Caco-2 (cell line): ENCODE measurements at regions not wholly inside any gene's neighbourhood (a gene's known extent, or its start where the extent isn't known, plus 50 kb on each side); places are given as distances from the start of the nearest gene placed in this dataset.

Experiments used
- BruUV-seq: library from RNA; stranded (reverse); fragments of 400-500 nt; replicated peaks from 2 replicates; lab custom pipeline; 2021; lab: Mats Ljungman, UMichigan
- CTCF ChIA-PET: fragments of 300-600 bp; sonication (Branson Sonifier 250); formaldehyde crosslinking; loops from one replicate; lab custom pipeline; 2022; ENCODE audit warnings: antibody characterized with exemption; lab: Charles Lee
- POLR2A ChIA-PET: fragments of 300-600 bp; sonication (Branson Sonifier 250); formaldehyde crosslinking; loops from one replicate; lab custom pipeline; 2022; ENCODE audit warnings: antibody characterized with exemption; lab: Charles Lee
- DNase-seq, 2 experiments: peaks; one replicate each; pipeline versions ENCODE4 v3.0.0 to v3.0.0-alpha.2; 2020 to 2022
- H3K27me3 ChIP-seq: replicated peaks from 2 replicates; pipeline ENCODE4 v1.6.0; 2011; ENCODE audit warnings: low read length; ENCODE audit not compliant: control insufficient read depth, insufficient read depth
- H3K36me3 ChIP-seq: 2 replicates; pipeline ENCODE4 v1.5.1; 2011; ENCODE audit warnings: low read length; ENCODE audit not compliant: control insufficient read depth, insufficient read depth
- H3K4me1 ChIP-seq: fragments of 250-450 bp; sonication (Bioruptor Pico); 2 replicates; pipeline ENCODE4 v1.5.1; 2020; ENCODE audit warnings: mild to moderate bottlenecking
- H3K4me3 ChIP-seq: 2 replicates; pipeline ENCODE4 v1.5.1; 2011; ENCODE audit warnings: low read depth, mild to moderate bottlenecking, control low read depth, low read length
- H3K9me3 ChIP-seq: fragments of 250-450 bp; sonication (Bioruptor Pico); 2 replicates; pipeline ENCODE4 v1.5.1; 2020; ENCODE audit warnings: mild to moderate bottlenecking, moderate library complexity
- H3K27ac Mint-ChIP-seq: one replicate; pipeline ENCODE4 v1.8.0; 2022; ENCODE audit warnings: mixed read lengths; ENCODE audit not compliant: unreplicated experiment
- H3K27me3 Mint-ChIP-seq: one replicate; pipeline ENCODE4 v1.8.0; 2022; ENCODE audit warnings: mixed read lengths; ENCODE audit not compliant: insufficient read depth, unreplicated experiment
- H3K36me3 Mint-ChIP-seq: one replicate; pipeline ENCODE4 v1.8.0; 2022; ENCODE audit warnings: mild to moderate bottlenecking, mixed read lengths; ENCODE audit not compliant: insufficient read depth, unreplicated experiment
- H3K4me1 Mint-ChIP-seq: one replicate; pipeline ENCODE4 v1.8.0; 2022; ENCODE audit warnings: low read depth, mixed read lengths; ENCODE audit not compliant: unreplicated experiment
- H3K4me3 Mint-ChIP-seq: one replicate; pipeline ENCODE4 v1.8.0; 2022; ENCODE audit warnings: mild to moderate bottlenecking, moderate library complexity, mixed read lengths; ENCODE audit not compliant: unreplicated experiment
- H3K9me3 Mint-ChIP-seq: one replicate; pipeline ENCODE4 v1.8.0; 2022; ENCODE audit warnings: mixed read lengths; ENCODE audit not compliant: unreplicated experiment
- intact Hi-C: fragments of 100-400 bp; cut with micrococcal nuclease; formaldehyde crosslinking; loops from one replicate; pipeline ENCODE4 v1.10.0; 2022; ENCODE audit not compliant: unreplicated experiment
- TF ChIP-seq, protein P1 (sequence below), 2 experiments: fragments of 200-600 bp in 1 of 2; IDR thresholded peaks; 1 replicate in 1 of 2; 2 replicates in 1 of 2; pipeline versions ENCODE4 v1.5.1 to v1.8.0; 2011 to 2022; ENCODE audit warnings: antibody characterized with exemption in 1 of 2, control low read depth in 1 of 2, inconsistent platforms in 1 of 2, low read depth in 1 of 2, low read length in 1 of 2, mild to moderate bottlenecking in 1 of 2, moderate library complexity in 1 of 2; ENCODE audit not compliant: insufficient read depth in 1 of 2, severe bottlenecking in 1 of 2, unreplicated experiment in 1 of 2

DNA sequence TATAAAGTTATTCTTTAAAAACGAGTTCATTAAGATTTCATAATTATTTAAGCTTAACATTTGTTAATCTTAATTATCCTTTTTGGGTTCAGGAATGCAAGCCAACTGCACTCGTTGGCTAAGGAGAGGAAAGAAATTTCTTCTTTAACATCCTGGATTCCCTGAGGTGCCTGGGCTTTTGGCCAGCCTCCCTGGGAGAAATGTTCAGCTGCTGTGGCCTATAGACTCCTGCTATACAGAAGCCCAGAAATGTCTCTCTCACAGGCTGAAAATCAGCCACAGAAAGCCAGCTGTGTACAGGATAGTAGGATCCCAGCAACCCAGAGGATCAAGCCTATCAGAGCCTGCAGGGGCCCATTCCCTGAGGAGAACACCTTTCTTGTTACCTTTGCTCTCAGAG, 430.3 kb downstream of the XIRP2 start:
- H3K4me3 Mint-ChIP-seq: no peak overlapping the region
- ChIA-PET POLR2A (no interaction called here), CTCF (no interaction called here)
- peaks cover 8% of the 10 kb centered on the region for H3K9me3 Mint-ChIP-seq
- TF ChIP-seq, protein P1, sequence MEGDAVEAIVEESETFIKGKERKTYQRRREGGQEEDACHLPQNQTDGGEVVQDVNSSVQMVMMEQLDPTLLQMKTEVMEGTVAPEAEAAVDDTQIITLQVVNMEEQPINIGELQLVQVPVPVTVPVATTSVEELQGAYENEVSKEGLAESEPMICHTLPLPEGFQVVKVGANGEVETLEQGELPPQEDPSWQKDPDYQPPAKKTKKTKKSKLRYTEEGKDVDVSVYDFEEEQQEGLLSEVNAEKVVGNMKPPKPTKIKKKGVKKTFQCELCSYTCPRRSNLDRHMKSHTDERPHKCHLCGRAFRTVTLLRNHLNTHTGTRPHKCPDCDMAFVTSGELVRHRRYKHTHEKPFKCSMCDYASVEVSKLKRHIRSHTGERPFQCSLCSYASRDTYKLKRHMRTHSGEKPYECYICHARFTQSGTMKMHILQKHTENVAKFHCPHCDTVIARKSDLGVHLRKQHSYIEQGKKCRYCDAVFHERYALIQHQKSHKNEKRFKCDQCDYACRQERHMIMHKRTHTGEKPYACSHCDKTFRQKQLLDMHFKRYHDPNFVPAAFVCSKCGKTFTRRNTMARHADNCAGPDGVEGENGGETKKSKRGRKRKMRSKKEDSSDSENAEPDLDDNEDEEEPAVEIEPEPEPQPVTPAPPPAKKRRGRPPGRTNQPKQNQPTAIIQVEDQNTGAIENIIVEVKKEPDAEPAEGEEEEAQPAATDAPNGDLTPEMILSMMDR (IDR thresholded peaks at IDR 0.05; ENCODE audit: insufficient read depth in 1 of 2, low read depth in 1 of 2, low read length in 1 of 2, severe bottlenecking in 1 of 2, unreplicated experiment in 1 of 2): no peak
- Histone ChIP-seq H3K27me3 (no peaks in the 10 kb centered on the region), H3K9me3 (no peaks in the 10 kb centered on the region), H3K36me3 (no peaks in the 10 kb centered on the region), H3K4me3 (no peak overlapping the region), H3K4me1 (no peaks in the 10 kb centered on the region)
- no peak for DNase-seq
- intact Hi-C loops: no loop called here
- no TSS peak for BruUV-seq
- H3K4me1 Mint-ChIP-seq: no peaks in the 10 kb centered on the region
- no peak overlapping the region for H3K27ac Mint-ChIP-seq
- no peaks in the 10 kb centered on the region for H3K36me3 Mint-ChIP-seq
- peaks cover 3% of the 10 kb centered on the region for H3K27me3 Mint-ChIP-seq

DNA sequence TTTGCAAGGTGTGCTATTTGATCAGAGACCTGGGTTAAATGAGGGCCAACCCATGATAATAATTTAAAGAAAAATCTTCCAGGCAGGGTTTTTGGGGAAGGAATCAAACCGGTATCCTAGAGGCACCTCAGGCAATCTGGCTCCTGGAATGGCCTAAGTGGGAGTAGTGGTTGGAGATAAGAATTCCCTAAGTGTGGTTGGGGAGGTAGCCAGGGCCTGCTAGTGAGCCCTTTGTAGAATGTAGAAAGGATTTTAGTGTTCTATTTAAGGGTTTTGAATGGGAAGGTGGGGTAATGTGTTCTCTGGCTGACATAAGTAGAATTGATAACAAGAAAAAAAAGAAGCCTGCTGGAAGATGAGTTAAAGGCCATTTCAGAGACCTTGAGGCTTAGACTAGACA, 422.2 kb downstream of the XIRP2 start:
- Mint-ChIP-seq H3K9me3 (no peaks in the 10 kb centered on the region), H3K27ac (no peak overlapping the region), H3K4me3 (no peak overlapping the region), H3K36me3 (no peaks in the 10 kb centered on the region), H3K4me1 (no peaks in the 10 kb centered on the region), H3K27me3 (peaks cover 5% of the 10 kb centered on the region)
- POLR2A ChIA-PET: no interaction called here
- H3K4me3 ChIP-seq: no peak overlapping the region
- DNase-seq: no peak
- CTCF ChIA-PET: no interaction called here
- no peaks in the 10 kb centered on the region for H3K9me3 ChIP-seq
- BruUV-seq: no TSS peak
- no peaks in the 10 kb centered on the region for H3K27me3 ChIP-seq
- intact Hi-C loops: no loop called here
- no peaks in the 10 kb centered on the region for H3K36me3 ChIP-seq
- no peaks in the 10 kb centered on the region for H3K4me1 ChIP-seq
- TF ChIP-seq, protein P1 (IDR thresholded peaks at IDR 0.05; ENCODE audit: insufficient read depth in 1 of 2, low read depth in 1 of 2, low read length in 1 of 2, severe bottlenecking in 1 of 2, unreplicated experiment in 1 of 2): no peak
